GM19372 (cell line): ENCODE measurements at regions not wholly inside any gene's neighbourhood (a gene's known extent, or its start where the extent isn't known, plus 50 kb on each side); places are given as distances from the start of the nearest gene placed in this dataset.

ENCODE experiments used
- ATAC-seq: cut with Tn5 transposase; IDR thresholded peaks from one replicate; pipeline ENCODE4 v1.9.1; 2021; ENCODE audit warnings: mild to moderate bottlenecking, low read depth, moderate library complexity; ENCODE audit not compliant: unreplicated experiment

DNA sequence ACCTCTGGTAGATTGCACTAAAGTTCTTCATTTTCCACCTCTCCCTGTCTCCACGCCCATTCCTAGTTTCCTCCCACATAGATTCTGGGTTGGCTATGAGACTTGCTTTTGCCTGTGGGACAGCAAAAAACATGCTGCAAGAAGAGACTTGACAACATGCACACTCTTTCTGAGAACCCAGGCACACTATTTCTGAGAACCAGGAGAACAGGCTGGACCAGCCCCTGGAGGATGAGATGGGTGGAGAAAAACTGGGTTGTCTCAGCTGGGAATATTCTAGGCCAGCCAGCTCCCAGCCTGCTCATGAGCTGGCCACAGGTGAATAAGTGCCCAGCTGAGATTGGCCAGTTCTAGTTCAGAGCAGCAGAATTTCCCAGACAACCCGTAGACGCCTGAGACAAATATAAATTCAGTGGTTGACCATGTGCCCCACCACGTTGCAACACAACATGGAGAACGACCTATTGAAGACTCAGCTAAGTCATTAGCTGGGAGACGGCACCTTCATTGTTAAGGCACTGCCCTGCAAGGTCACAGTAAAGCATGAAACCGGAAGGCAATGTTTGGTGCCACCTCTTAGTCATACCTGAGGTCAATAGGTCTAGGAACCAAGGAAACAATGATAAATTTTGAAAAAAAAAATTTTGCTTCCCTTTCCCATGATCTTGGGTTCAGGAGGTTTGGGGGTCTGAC is 92.7 kb upstream of the AKR1E2 start:
- no peak for ATAC-seq

DNA sequence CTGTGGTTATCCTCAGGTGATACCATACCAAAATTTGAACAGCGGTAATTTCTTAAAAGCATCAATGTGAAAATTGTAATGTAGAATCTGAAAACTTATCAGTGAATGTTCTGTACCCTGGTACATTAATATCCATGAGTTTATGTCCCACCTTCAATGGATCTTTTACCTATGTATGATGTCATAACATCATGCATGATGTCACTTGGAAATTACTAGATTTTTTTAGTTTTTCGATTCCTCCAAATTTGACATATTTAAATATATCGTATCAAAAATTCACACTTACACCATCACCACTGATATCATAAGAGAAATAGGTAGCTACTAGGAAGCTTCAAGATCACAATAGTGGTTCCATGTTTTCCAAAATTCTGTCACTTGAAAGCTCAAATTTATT is 95.0 kb upstream of the AKR1E2 start:
- ATAC-seq, result no peak

DNA sequence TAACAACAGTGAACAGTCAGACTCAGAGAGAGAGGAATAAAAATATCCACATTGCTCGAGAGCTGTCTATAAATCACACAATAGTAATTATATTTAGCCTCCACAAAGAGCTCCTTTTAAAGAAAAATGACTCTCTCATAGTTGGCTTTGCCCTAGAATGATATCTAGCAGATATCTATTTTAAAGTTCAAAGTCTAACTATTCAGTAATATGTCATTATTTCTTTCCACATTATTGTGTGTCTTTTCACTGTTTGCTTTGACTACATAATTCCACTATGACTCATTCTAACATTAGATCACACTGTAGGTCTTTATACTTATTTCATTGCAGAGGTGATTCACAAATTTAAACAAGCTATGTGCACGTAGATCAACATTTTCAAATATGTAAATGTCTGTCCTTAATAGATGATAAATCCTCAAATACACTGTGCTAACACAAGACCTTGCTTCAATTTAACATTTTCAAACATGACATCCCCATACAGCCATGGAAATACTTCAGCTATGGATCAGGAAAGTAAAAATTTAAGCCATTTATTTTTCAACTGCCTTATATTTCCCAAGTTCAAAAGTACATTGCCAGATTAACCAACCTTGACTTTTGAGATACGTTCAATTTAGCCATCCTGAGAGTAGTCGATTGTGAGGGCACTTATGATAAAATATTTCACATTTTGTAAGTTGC is 99.9 kb upstream of the AKR1E2 start:
- ATAC-seq, result no peak

DNA sequence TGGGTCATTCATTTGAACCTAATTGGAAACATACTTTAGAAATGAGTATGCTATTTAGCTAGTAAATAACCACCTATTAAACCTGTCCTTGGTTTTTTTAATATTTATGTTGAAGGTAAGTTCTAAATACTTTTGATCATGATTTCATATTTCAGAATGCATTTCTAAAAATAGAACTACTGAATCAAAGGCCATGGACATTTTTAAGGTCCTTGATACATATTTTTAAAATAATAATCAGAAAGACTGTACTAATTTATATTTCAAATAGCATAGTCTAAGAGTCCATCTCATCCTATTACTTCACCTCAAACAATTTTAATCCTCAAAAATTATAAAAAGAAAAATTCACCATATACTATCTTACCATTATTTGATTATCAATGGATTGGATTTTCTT is 102.1 kb upstream of the AKR1E2 start:
- ATAC-seq, result no peak

DNA sequence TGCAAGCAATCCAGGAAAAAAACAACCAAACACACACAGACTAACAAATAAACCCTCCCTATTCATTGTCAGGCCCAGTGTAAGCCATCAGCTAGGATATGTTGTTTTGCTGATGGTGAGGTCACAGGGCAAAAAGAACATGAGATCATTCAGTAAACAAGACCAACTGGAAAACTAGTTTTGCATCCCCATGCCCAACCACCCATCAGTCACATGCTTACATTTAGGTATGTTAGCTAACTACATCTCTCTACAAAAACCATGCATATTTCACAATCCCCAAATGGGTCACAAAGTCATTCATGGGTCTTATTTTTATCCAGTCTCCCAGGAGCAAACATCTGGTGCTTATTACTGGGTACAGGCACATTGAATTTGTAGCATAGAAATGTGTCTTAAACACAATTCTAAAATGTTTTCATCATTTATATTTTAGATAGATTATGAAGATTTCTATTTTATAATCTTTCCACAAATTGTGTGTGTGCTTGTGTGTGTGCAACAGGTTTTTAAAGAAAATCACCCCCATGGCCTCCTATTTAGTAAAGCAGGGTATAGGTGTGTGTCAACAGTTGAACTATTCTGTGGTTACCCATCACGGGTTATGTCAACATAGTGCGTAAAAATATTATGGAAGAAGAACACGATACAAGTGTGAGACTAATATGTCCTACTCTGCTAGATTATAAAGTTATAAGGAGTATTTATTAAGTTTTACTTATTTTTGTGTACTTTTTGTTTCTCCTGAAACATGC is 103.8 kb upstream of the AKR1E2 start:
- ATAC-seq, result no peak

GRCh38 chr10:4720463-4720862 is 105.5 kb upstream of the AKR1E2 start:
- ATAC-seq, result no peak

DNA sequence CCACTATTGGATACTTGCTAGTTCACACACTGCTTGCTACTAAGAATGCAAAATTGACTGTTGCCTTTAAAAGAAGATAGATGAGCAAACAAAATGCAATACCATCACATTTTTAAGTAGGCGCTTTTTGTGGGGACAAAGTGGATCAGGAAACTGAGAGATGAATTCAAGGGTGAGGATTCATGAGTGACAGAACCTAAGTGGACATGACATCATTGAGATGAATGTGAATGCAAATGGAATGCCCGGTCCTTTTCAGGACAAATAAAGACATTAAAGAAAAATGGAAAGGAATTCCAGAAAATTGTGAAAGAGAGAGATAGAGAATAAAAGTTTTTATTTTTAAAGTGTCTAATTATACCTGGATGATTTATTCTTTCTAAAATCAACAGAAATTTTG is 106.3 kb upstream of the AKR1E2 start:
- ATAC-seq, result no peak

DNA sequence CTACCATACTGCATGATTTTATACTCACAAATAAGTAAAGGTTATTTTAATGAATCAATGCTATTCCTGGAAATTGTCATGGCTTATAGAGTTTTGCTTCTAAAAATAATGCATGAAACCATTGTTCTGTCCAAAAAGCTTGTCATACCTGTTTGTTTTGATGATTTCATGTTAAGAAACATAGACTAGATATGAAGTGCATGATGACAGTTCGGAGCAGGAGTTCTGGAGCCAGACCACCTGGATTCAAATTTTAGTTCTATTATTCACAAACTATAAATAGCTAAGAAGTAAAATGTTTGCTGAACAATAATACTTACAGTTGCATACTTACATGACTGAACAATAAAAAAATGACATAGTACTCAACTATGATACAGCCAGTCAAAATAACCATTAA is 107.0 kb upstream of the AKR1E2 start:
- no peak for ATAC-seq

GRCh38 chr10:4718544-4718943 is 107.5 kb upstream of the AKR1E2 start:
- no peak for ATAC-seq

DNA sequence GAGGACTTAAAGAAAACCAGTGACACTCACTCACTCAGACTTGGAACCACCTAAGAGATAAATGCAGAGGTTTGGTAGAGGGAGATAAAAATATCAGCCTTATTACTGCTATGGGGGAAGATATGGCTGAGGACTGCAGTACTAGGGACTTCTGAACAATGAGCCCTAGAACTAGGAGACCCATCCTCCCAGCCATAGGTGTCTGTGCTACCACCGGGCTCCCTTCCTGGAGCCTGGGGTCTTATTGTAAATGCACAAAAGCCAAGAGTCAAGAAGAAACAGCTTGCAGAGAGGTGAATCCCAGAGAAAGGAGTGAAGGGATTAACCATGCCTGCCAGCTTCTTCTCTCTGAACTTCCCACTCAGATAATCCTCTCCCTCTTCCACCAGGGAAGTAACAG is 108.3 kb upstream of the AKR1E2 start:
- no peak for ATAC-seq

DNA sequence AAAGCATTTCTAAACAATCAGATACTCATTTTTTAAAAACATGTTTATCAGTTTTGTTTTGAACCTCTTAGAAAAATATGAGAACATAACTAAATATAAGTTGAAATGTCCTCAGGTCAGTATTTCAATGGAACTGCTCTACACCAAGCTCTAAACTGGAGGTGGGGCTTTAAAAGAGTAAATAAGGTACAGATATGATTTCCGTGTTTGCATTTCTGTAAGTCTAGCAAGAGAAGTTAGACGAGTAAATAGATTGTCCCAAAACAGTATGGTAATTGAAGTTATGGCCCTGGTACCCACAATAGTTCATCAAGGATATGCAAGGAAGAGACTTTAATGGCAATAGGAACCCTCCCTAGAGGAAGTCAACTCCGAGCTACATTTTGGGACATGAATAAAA is 115.1 kb upstream of the AKR1E2 start:
- no peak for ATAC-seq

DNA sequence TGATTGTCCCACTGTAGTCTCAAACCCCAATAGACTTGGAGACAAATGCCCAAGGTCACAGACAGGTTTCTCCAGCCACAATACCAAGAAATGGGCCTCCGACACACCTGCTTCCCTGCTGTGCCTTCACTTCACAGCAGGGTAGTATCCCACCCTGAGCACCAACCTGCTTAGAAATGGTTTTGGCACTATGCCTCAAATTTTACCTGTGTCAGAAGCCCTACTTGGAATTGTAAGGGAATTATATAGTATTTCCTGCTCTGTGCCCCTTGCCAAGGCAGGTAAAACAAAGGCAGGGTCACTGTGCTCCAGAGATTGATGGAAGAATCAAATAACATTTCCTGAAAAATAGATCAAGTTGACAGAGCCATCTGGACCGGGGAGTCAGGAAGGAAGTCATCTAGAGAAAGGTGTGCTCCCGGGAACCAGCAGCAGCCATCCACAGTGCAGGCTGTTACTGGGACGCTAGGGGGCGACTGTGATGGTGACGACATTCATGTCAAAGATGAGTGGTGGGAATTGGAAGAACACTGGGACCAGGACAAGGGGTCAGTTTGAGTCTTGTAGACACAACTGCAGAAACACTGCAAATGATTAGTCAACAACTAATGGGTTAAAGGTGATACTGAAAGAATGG is 117.8 kb upstream of the AKR1E2 start:
- no peak for ATAC-seq

DNA sequence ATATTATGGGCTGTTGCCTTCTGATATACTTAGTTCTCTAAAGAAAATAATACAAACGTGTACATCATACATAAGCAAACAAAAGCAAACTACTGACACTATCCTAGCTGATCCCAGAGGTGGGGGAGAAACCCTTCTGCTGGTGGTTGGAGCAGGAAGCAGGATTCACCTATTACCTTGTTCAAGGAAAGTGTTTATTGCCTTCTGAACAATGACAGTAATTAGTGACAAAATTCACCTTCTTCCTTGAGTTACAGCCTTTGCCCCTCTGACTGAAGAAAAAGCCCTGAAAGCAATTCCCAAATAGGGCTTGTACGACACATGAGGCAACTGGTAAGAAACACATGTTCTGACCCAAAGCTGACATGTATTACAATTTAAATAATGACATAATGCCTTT is 118.8 kb upstream of the AKR1E2 start:
- ATAC-seq, result no peak

DNA sequence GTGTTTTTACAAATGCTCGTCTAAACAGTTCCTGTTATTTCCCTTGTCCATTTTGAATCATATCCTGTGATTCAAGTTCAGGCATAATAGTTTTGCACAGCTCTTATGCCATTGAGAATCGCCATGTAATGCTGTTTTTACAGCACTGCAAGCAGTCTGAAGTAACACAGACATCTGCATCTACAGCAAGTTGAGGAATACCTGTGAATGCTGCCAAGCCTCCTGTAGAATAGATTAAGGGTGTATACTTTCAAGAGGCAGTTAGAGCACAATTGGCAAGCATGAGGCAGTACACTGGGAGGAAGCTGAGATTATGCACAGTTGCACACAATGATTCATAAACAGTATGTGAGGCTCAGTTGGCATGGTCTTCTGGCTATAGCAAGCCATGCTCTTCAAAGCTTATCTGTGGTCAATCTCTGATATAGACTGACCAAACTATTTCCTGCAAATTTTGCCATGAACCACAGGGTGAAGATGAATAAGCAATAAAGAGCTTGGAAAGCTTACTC is 121.9 kb upstream of the AKR1E2 start:
- no peak for ATAC-seq

DNA sequence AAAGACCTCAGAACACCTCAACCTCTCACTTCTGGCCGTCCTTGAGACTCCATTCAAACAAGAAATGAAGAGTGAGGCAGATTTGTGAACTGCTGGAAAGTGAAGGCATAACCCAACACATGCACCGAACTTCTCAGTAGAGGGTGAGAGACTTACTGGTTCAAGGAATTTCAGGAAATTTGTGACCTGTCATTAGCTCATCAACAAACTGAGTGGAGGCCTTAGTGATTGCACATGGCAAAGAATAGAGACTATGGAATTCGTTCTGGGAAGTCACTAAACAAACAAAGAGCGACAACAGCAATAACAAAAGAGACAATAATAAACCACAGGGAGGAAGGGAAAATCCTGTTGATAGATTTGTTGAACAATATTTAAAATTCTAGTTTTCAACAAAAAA is 125.0 kb upstream of the AKR1E2 start:
- ATAC-seq, result no peak

- no peak for ATAC-seq
These were observed 125.9 kb upstream of the AKR1E2 start for GRCh38 chr10:4699950-4700730.

DNA sequence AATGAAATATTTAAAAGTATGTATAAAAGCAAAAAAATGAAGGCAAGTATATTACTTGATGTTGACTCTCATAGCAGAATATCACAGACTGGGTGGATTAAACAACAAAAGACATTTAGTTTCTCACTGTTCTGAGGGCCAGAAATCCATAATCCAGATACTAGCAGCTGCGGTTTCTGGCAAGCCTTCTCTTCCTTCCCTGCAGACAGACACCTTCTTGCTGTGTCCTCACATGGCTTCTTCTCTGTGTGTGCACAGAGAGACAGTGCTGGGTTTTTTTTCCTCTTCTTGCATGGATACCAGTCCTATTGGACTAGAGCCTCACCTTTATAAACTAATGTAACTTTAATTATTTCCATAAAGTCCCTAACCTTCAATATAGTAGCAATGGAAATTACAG is 127.9 kb upstream of the AKR1E2 start:
- ATAC-seq, result no peak

DNA sequence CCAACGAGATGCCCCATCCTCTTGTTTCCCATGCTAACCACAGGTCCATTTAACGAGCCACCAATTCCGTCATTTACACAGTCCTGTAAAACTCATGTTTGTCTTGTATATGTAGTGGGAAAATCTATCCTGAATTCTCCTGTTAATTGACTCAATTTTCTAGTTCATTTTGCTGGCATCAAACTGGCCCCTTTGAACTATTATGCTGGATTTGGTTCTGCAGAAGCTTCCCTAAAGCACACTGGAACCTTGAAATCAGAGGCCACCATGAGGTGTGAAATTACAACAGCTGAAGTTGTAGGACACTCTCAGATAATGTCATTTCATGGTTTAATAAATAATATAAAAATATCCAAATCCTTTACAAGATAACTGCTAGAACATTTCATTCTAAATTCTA is 129.8 kb upstream of the AKR1E2 start:
- ATAC-seq, result no peak

DNA sequence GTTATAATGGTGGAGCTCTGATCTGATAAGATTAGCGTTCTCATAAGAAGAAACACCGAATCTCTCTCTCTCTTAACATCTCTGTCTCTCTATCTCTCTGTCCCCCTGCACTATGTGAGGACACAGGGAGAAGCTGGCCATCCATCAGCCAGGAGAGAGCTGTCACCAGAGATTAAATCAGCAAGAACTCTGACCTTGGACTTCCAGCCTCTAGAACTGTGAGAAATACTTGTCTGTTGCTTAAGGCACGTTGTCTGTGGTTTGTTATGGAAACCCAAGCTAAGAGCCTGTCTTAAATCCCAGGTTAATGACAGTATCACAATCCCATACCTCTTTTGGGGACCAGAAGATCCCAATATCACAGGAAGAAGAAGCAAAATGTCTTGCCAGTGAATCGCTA is 132.0 kb upstream of the AKR1E2 start:
- ATAC-seq, result no peak

- ATAC-seq, result no peak
These were observed 133.8 kb upstream of the AKR1E2 start for GRCh38 chr10:4692206-4692605.
